Ovary (tissue), 7 donors: ENCODE measurements at regions not wholly inside any gene's neighbourhood (a gene's known extent, or its start where the extent isn't known, plus 50 kb on each side); places are given as distances from the start of the nearest gene placed in this dataset.

Experiments used
- DNase-seq, 5 donors: peaks; one replicate each; pipeline ENCODE4 v3.0.0-alpha.2; 2019 to 2020
- H3K27ac ChIP-seq, 2 donors: fragments of 200-600 bp; one replicate each; pipeline versions ENCODE4 v1.5.1 to v1.8.0; 2019 to 2022
- H3K27me3 ChIP-seq: fragments of 200-600 bp; one replicate; pipeline ENCODE4 v1.8.0; 2022
- H3K36me3 ChIP-seq: fragments of 200-600 bp; sonication (generic); one replicate; pipeline ENCODE4 v1.5.1; 2019
- H3K4me1 ChIP-seq: one replicate; pipeline ENCODE4 v1.8.1; 2013; ENCODE audit warnings: mild to moderate bottlenecking, moderate library complexity; ENCODE audit not compliant: insufficient read depth
- H3K4me3 ChIP-seq: fragments of 200-600 bp; sonication (generic); one replicate; pipeline ENCODE4 v1.5.1; 2017
- H3K9me3 ChIP-seq, 2 donors: fragments of 200-600 bp in 1 of 2; sonication (generic) in 1 of 2; one replicate each; pipeline versions ENCODE4 v1.5.1 to v1.8.1; 2013 to 2019; ENCODE audit warnings: mild to moderate bottlenecking in 1 of 2, moderate library complexity in 1 of 2
- EP300 ChIP-seq: sonication (generic); formaldehyde crosslinking; IDR thresholded peaks from one replicate; pipeline ENCODE4 v1.6.1; 2017; ENCODE audit warnings: antibody characterized with exemption
- POLR2A ChIP-seq: fragments of 450-650 bp; IDR thresholded peaks from one replicate; pipeline ENCODE4 v1.6.1; 2017; ENCODE audit warnings: antibody characterized with exemption, mild to moderate bottlenecking, moderate library complexity
- WGBS, 3 donors: extraction: QIAGEN DNeasy Blood & Tissue Kit in 1 of 3; methylation state at CpG; one replicate each; pipeline versions ENCODE4 v1.1.5 to v1.1.7; 2013 to 2017; 5-methylcytosine and 5-hydroxymethylcytosine counted together
- intact Hi-C, 4 donors: fragments of 100-400 bp; cut with DNase I; formaldehyde crosslinking; loops; one replicate each; pipeline versions ENCODE4 v1.11.0 to v1.15.1; 2022 to 2023
- TF ChIP-seq, protein P1 (sequence below), 3 donors: fragments of 450-650 bp in 2 of 3; fragments of 200-600 bp in 1 of 3; IDR thresholded peaks; one replicate each; pipeline versions ENCODE4 v1.5.1 to v1.8.0; 2016 to 2022; ENCODE audit warnings: antibody characterized with exemption in 3 of 3, mild to moderate bottlenecking in 1 of 3
- donor health status: DM: no; HTN: no; CAD: no; lungs with moderate emphysema.
- donor health status: DM: no; HTN: no; CAD: no.
- donor health status: Bipolar disorder and iron deficiency.
- donor health status: DM: no; HTN: no; CAD: no.
- donor health status: DM: yes; HTN: yes; CAD: no.

DNA sequence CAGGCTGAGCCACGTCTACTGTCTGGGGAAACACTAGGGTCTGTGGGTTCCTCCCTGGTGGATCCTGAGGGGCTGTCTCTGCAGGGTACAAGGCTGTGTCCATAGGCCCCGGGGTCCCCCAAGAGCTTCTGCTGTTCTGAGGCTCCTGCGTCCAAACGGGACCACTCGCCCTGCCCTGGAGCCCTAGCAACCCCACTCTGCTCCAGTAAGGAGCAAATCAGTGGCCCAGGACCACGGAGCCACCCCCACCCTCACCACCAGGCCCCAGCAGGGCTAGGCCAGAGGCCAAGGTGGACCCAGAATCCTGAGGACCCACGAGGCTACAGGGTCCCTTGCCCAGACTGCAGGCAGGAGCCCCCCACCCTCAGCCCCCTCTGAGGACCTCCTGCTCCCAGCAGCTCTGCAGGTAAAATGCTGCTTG lies 75.1 kb upstream of the GALNT9 start:
- intact Hi-C loops = loop anchor here in 1 of 4 donors (10.0 kb wide), 1 partner anchor 240 kb away; no protein-coding TSS in a partner anchor
- no peak overlapping the region for H3K4me3 ChIP-seq
- no peak for TF ChIP-seq POLR2A
- TF ChIP-seq EP300 = no peak
- TF ChIP-seq, protein P1, sequence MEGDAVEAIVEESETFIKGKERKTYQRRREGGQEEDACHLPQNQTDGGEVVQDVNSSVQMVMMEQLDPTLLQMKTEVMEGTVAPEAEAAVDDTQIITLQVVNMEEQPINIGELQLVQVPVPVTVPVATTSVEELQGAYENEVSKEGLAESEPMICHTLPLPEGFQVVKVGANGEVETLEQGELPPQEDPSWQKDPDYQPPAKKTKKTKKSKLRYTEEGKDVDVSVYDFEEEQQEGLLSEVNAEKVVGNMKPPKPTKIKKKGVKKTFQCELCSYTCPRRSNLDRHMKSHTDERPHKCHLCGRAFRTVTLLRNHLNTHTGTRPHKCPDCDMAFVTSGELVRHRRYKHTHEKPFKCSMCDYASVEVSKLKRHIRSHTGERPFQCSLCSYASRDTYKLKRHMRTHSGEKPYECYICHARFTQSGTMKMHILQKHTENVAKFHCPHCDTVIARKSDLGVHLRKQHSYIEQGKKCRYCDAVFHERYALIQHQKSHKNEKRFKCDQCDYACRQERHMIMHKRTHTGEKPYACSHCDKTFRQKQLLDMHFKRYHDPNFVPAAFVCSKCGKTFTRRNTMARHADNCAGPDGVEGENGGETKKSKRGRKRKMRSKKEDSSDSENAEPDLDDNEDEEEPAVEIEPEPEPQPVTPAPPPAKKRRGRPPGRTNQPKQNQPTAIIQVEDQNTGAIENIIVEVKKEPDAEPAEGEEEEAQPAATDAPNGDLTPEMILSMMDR (IDR thresholded peaks at IDR 0.05) = no peak
- no peaks in the 10 kb centered on the region for H3K27me3 ChIP-seq
- H3K36me3 ChIP-seq = no peaks in the 10 kb centered on the region
- no peaks in the 10 kb centered on the region for H3K4me1 ChIP-seq
- H3K9me3 ChIP-seq = no peaks in the 10 kb centered on the region
- WGBS, 3 donors = 54 to 67% (median 57%) methylated on average over 7 of the region's 7 CpGs
- no peak for DNase-seq
- H3K27ac ChIP-seq = no peak overlapping the region

DNA sequence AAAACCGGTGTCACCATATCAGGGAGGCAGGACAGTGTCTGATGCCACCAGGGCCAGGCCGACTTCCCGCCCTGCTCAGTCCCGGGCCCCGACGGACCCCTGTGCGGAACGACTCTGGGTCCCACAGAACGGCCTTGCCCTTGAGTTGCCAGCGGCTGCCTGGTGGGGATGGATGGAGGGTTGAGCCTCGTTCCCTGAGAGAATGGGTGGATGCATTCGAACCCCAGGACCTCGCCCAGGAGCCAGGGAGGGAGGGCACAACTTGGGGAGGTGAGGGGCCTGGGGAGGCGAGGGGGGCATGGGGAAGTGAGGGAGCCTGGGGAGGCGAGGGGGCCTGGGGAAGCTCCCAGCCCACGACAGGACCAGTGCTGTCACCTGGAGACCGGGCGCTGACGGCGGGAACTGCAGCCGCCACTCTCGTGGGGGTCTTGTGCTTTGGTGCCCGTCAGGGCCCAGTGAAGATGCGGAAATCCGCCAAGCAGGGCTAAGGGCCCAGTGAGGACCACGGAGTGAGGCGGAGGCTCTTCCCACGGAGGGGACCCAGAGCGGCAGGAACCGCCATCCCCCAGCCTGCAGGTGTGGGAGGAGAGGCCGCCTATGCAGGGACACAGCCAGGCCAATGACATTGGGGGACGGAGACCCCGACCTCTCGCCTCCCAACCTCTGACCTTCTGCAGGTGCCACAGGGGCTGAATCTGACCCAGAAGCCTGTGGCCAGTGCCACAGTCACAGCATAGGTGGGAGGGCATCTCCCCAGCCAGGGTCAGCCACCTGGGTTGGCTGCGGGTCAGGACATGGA lies 74.4 kb upstream of the GALNT9 start:
- no peak for DNase-seq
- WGBS, 3 donors = 82 to 89% (median 86%) methylated on average over 30 to 35 of the region's 35 CpGs
- no peak overlapping the region for H3K4me3 ChIP-seq
- H3K27me3 ChIP-seq = no peaks in the 10 kb centered on the region
- H3K9me3 ChIP-seq = no peaks in the 10 kb centered on the region
- H3K27ac ChIP-seq = no peak overlapping the region
- no peak for TF ChIP-seq EP300
- TF ChIP-seq POLR2A = no peak
- TF ChIP-seq, protein P1 (IDR thresholded peaks at IDR 0.05) = no peak
- intact Hi-C loops = loop anchor here in 1 of 4 donors (10.0 kb wide), 1 partner anchor 239 kb away; no protein-coding TSS in a partner anchor
- no peaks in the 10 kb centered on the region for H3K36me3 ChIP-seq
- no peaks in the 10 kb centered on the region for H3K4me1 ChIP-seq

DNA sequence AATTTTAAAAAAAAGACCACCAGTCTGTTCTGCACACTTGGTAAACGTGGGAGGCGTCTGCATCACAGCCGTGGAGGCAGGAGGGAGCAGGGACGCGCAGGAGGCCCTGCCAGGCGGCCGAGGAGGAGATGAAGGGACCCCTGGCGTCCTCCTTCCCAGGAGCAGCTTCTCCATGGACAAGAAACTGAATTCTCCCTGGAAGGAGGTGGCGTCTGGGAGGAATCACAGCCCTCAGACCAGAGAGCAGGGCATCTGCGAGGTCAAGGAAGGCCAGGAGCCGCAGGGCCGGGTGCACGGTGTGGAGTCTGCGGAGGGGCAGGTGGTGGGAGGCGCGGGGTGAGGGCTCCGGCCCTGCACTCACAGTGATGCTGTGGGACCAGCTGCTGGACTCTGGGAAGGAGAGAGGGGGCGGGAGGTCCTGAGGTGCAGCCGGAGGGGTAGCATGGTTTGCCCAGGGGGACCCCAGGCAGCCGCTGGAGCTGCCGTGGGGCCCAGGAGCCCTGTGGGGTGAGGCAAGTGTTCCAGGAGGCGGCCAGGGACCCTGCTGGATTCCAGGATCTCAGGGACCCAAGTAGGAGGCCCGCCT lies 73.5 kb upstream of the GALNT9 start:
- Histone ChIP-seq H3K4me3 (no peak overlapping the region), H3K9me3 (no peaks in the 10 kb centered on the region), H3K27me3 (no peaks in the 10 kb centered on the region), H3K36me3 (no peaks in the 10 kb centered on the region), H3K4me1 (no peaks in the 10 kb centered on the region), H3K27ac (no peak overlapping the region)
- intact Hi-C loops = loop anchor here in 1 of 4 donors (10.0 kb wide), 1 partner anchor 238 kb away; no protein-coding TSS in a partner anchor
- TF ChIP-seq POLR2A = no peak
- no peak for TF ChIP-seq EP300
- TF ChIP-seq, protein P1 (IDR thresholded peaks at IDR 0.05) = no peak
- WGBS, 3 donors = 25 to 32% (median 25%) methylated on average over 20 to 23 of the region's 23 CpGs
- DNase-seq = no peak

DNA sequence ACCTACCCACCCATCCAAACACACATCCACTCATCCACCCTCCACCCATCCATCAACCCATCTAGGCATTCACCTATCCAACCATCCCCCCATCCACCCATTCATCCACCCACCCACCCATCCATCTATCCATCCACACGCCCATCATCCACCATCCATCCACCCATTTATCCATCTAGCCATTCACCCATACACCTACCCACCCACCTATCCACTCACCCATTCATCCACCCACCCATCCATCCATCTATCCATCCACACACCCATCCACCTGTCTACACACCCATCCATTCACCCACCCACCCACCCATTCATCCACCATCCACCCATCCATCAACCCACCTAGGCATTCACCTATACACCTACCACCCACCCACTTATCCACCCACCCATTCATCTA lies 72.6 kb upstream of the GALNT9 start:
- TF ChIP-seq, protein P1 (IDR thresholded peaks at IDR 0.05) = no peak
- TF ChIP-seq EP300 = no peak
- TF ChIP-seq POLR2A = no peak
- Histone ChIP-seq H3K27me3 (no peaks in the 10 kb centered on the region), H3K4me1 (no peaks in the 10 kb centered on the region), H3K9me3 (no peaks in the 10 kb centered on the region), H3K36me3 (no peaks in the 10 kb centered on the region), H3K4me3 (no peak overlapping the region), H3K27ac (no peak overlapping the region)
- intact Hi-C loops = loop anchor here in 1 of 4 donors (10.0 kb wide), 1 partner anchor 237 kb away; no protein-coding TSS in a partner anchor
- WGBS, 3 donors = 75 to 84% (median 82%) methylated on average over 1 of the region's 1 CpG
- no peak for DNase-seq
